ENCODE measurements at regions not wholly inside any gene's neighbourhood (a gene's known extent, or its start where the extent isn't known, plus 50 kb on each side); places are given as distances from the start of the nearest gene placed in this dataset.

DNA sequence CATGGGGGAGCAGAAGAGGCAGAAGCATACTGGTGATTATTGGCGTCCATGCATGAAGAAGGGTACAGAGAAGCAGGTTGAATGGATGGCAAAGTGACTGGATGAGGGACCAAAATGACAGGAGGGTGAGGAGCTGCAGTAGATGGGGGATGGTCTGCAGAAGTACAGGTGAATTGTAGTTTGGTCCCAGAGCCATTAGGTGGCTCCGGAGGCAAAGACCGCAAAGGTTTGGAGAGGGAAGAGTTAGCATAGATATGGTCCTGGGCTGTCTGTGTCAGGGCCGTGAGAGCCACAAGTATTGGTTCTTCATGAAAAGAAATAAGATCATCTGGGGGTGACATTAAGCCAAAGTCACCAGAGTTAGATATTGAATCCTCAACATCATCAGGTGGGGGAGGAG, 59.0 kb upstream of the ZNF726 start:
- in situ Hi-C loops (cut with HindIII; ENCODE audit: low pct_unique_long_range_greater_than_20kb, low sequenced_read_pairs) = no loop called here
- peak in 1 of 2 experiments; percentile 41 for DNase-seq (ENCODE audit: low read depth in 1 of 2, low spot score in 1 of 2)
- no peak for TF ChIP-seq JUND (IDR thresholded peaks at IDR 0.05; ENCODE audit: low read depth)

DNA sequence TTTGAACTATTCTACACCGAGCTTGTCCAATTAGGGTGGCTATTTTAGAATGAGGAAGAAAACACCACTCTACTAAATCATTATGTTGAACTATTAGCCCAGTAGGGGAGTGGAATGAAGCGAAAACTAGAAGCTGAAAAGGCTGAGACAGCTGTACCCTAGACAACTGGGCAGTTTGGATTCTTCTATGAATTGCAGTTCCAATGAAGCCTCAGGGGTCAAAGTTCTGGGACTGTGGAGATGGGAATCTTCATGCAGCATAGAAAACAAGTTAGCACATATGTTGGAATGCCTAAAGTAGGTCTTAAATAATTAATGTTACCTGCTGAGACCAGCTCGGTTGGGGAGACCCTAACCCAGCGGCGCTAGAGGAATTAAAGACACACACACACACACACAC, 62.7 kb upstream of the ZNF726 start:
- TF ChIP-seq JUND (IDR thresholded peaks at IDR 0.05; ENCODE audit: low read depth) = no peak
- in situ Hi-C loops (cut with HindIII; ENCODE audit: low pct_unique_long_range_greater_than_20kb, low sequenced_read_pairs) = no loop called here

DNA sequence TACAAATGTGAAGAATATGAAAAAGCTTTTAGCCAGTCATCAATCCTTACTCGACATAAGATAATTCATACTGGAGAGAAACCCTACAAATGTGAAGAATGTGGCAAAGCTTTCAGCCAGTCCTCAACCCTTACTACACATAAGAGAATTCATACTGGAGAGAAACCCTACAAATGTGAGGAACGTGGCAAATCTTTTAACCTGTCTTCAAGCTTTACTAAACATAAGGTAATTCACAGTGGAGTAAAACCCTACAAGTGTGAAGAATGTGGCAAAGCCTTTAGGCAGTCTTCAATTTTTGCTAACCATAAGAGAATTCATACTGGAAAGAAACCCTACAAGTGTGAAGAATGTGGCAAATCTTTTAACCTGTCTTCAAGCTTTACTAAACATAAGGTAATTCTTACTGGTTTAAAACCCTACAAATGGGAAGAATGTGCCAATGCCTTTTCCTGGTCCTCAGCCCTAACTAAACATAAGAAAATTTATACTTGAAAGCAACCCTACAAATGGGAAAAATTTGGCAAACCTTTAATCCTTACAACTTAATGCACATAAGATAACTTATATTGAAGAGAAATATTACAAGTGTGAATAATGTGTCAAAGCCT, 74.1 kb upstream of the ZNF681 start:
- in situ Hi-C loops (cut with HindIII; ENCODE audit: low pct_unique_long_range_greater_than_20kb, low sequenced_read_pairs) = no loop called here

More for the DNA sequence above, 62.7 kb upstream of the ZNF726 start:
- DNase-seq (ENCODE audit: low read depth in 1 of 2, low spot score in 1 of 2) = no peak

DNA sequence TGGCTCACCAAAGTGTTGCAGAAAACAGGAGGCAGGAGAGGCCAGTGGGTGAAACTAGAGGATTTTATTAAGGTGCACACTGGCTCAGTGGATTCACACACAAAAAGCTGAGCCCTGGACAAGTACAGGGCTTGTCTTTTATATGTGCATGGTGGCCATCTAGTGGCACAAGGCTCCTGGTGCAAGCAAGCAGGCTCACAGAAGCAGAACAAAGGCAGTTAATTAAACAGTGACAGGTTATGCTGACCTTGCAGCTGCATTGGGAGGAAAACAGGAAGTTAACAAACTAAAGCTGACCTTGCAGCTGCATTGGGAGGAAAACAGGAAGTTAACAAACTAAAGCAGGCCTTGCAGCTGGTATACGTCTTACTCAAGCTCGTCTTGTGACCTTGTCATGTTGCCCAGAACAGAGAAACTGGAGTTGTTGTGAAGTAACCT, 65.3 kb upstream of the ZNF681 start:
- DNase-seq (ENCODE audit: low read depth in 1 of 2, low spot score in 1 of 2) = peak in 1 of 2 experiments; percentile 82
- in situ Hi-C loops (cut with HindIII; ENCODE audit: low pct_unique_long_range_greater_than_20kb, low sequenced_read_pairs) = no loop called here
- no peak for TF ChIP-seq JUND (IDR thresholded peaks at IDR 0.05; ENCODE audit: low read depth)

More for the DNA sequence above, 74.1 kb upstream of the ZNF681 start:
- TF ChIP-seq JUND (IDR thresholded peaks at IDR 0.05; ENCODE audit: low read depth) = no peak
- DNase-seq (ENCODE audit: low read depth in 1 of 2, low spot score in 1 of 2) = no peak

DNA sequence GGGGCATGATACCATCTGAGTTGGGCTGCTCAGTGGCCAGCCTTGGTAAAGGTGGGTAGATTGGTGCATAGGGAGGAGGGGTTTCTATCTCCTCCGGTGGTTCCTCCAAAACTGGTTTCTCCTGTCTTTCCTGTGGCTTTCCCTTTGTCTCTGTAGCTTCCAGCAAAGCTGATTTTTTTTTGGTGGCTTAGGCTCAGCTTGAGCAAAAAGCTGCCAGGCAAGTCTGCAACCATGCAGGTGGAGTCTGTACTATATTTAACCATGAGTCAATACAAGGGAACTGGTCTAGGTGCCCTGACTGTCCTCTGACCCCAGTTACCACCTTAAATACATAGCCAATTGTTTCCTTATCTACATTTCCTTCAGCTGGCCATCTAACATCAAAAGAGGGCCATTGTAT, 64.0 kb upstream of the ZNF681 start:
- peak in 1 of 2 experiments; percentile 88 for DNase-seq (ENCODE audit: low read depth in 1 of 2, low spot score in 1 of 2)
- TF ChIP-seq JUND (IDR thresholded peaks at IDR 0.05; ENCODE audit: low read depth) = no peak
- in situ Hi-C loops (cut with HindIII; ENCODE audit: low pct_unique_long_range_greater_than_20kb, low sequenced_read_pairs) = no loop called here

DNA sequence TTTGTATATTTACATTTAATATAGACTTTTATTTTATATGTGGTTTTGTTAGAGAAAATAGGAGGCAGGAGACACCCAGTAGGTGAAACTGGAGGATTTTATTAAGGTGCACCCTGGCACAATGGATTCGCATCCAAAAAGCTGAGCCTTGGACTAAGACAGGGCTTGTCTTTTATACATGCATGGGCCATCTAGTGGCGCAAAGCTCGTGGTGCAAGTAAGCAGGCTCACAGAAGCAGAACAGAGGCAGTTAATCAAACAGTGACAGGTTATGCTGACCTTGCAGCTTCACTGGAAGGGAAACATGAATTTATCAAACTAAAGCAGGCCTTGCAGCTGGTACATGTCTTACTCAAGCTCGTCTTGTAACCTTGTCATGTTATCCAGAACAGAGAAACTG, 58.8 kb upstream of the ZNF681 start:
- peak in 1 of 2 experiments; percentile 89 for DNase-seq (ENCODE audit: low read depth in 1 of 2, low spot score in 1 of 2)
- in situ Hi-C loops (cut with HindIII; ENCODE audit: low pct_unique_long_range_greater_than_20kb, low sequenced_read_pairs) = no loop called here
- TF ChIP-seq JUND (IDR thresholded peaks at IDR 0.05; ENCODE audit: low read depth) = no peak

DNA sequence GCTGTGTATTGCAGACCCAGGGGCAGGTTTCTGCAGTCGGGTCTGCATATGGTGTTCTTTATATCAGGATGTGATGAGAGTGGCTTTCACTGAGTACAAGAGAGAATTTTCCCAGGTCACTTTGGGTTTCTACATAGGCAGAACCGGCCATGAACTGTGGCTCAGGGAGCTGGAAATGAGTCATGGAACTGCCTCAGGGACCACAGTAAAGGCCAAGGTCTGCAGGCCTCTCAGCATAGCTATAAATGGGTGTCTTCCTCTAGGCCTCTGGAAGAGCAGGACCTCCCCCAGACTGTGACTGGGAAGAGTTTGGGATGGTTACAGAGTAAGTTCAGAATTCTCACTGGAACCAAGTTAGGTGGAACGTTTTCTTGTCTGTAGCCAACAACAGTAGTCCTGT, 51.8 kb upstream of the ZNF681 start:
- in situ Hi-C loops (cut with HindIII; ENCODE audit: low pct_unique_long_range_greater_than_20kb, low sequenced_read_pairs) = no loop called here
- DNase-seq (ENCODE audit: low read depth in 1 of 2, low spot score in 1 of 2) = peak in 1 of 2 experiments; percentile 37
- TF ChIP-seq JUND (IDR thresholded peaks at IDR 0.05; ENCODE audit: low read depth) = no peak
